Peyer's patch (tissue), 4 donors: ENCODE measurements at regions not wholly inside any gene's neighbourhood (a gene's known extent, or its start where the extent isn't known, plus 50 kb on each side); places are given as distances from the start of the nearest gene placed in this dataset.

Source experiments
- DNase-seq, 3 donors: peaks; one replicate each; pipeline ENCODE4 v3.0.0-alpha.2; 2017 to 2019
- H3K27ac ChIP-seq, 4 donors: fragments of 200-600 bp; sonication (generic); one replicate each; pipeline ENCODE4 v1.5.1; 2016 to 2019
- H3K27me3 ChIP-seq, 2 donors: fragments of 200-600 bp; sonication (generic); one replicate each; pipeline ENCODE4 v1.5.1; 2019
- H3K36me3 ChIP-seq, 3 donors: fragments of 200-600 bp; sonication (generic); one replicate each; pipeline ENCODE4 v1.5.1; 2016 to 2019
- H3K4me1 ChIP-seq, 4 donors: fragments of 200-600 bp; sonication (generic); one replicate each; pipeline ENCODE4 v1.5.1; 2016 to 2019
- H3K4me3 ChIP-seq, 4 donors: fragments of 200-600 bp; sonication (generic); 1 replicate in 3 of 4; 2 replicates in 1 of 4; pipeline ENCODE4 v1.5.1; 2016 to 2019; ENCODE audit warnings: mild to moderate bottlenecking in 1 of 4
- H3K9me3 ChIP-seq, 4 donors: fragments of 200-600 bp; sonication (generic); one replicate each; pipeline ENCODE4 v1.5.1; 2016 to 2019; ENCODE audit warnings: mild to moderate bottlenecking in 1 of 4
- POLR2A ChIP-seq, 2 donors: fragments of 450-650 bp; IDR thresholded peaks; one replicate each; pipeline ENCODE4 v1.5.1; 2017; ENCODE audit warnings: antibody characterized with exemption in 2 of 2, mild to moderate bottlenecking in 2 of 2, moderate library complexity in 2 of 2
- TF ChIP-seq, protein P1 (sequence below), 6 experiments: fragments of 450-650 bp in 4 of 6; fragments of 200-600 bp in 2 of 6; sonication (generic) in 1 of 6; IDR thresholded peaks; one replicate each; pipeline ENCODE4 v1.5.1; 2017 to 2019; ENCODE audit warnings: antibody characterized with exemption in 6 of 6, mild to moderate bottlenecking in 3 of 6, moderate library complexity in 1 of 6

DNA sequence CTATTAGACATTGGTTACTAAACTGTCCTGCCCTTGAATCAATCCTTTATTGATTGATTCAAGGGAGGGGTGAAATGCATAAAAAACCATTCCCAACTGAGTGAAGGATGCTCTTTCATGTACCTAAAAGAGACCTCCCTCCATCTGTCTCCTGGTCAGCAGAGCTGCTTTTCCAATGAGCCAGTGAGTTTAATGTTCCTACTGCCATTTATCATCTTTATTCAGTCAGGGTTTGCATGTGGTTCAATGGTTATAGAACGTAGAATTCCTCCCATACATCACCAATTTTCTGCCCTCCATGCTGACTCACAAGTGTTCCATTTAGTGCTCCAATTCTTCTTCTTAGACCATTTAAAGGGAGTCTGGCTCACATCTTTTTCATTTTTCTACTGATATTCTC, 199.1 kb upstream of the PCSK5 start:
- Histone ChIP-seq H3K4me3 (no peak overlapping the region), H3K27ac (no peak overlapping the region), H3K36me3 (no peaks in the 10 kb centered on the region), H3K27me3 (no peaks in the 10 kb centered on the region), H3K9me3 (no peaks in the 10 kb centered on the region), H3K4me1 (no peaks in the 10 kb centered on the region)
- no peak for DNase-seq
- no peak for TF ChIP-seq POLR2A (IDR thresholded peaks at IDR 0.05)
- TF ChIP-seq, protein P1, sequence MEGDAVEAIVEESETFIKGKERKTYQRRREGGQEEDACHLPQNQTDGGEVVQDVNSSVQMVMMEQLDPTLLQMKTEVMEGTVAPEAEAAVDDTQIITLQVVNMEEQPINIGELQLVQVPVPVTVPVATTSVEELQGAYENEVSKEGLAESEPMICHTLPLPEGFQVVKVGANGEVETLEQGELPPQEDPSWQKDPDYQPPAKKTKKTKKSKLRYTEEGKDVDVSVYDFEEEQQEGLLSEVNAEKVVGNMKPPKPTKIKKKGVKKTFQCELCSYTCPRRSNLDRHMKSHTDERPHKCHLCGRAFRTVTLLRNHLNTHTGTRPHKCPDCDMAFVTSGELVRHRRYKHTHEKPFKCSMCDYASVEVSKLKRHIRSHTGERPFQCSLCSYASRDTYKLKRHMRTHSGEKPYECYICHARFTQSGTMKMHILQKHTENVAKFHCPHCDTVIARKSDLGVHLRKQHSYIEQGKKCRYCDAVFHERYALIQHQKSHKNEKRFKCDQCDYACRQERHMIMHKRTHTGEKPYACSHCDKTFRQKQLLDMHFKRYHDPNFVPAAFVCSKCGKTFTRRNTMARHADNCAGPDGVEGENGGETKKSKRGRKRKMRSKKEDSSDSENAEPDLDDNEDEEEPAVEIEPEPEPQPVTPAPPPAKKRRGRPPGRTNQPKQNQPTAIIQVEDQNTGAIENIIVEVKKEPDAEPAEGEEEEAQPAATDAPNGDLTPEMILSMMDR (IDR thresholded peaks at IDR 0.05), result no peak

DNA sequence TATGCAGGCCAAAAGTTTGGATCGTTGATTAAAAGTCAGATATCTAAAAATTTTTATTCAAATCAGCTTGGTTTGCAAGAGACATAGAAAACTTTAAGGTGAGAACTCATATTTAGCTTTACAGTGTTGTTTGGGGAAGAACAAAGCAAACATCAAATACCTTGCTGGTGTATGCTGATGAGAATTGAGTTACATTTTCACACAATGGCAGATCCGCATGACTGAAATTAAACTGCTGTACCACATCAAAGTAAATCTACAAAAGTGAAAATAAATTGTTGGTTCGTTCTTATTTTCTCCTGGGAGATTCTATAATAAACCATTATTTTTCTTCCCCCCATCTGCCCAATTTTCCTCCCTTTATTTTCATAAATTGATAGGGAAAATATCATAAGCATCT, 198.2 kb upstream of the PCSK5 start:
- H3K27me3 ChIP-seq, result no peaks in the 10 kb centered on the region
- H3K4me3 ChIP-seq, result no peak overlapping the region
- H3K9me3 ChIP-seq, result no peaks in the 10 kb centered on the region
- DNase-seq, result no peak
- no peak overlapping the region for H3K27ac ChIP-seq
- no peaks in the 10 kb centered on the region for H3K4me1 ChIP-seq
- H3K36me3 ChIP-seq, result no peaks in the 10 kb centered on the region
- TF ChIP-seq, protein P1 (IDR thresholded peaks at IDR 0.05), result no peak
- TF ChIP-seq POLR2A (IDR thresholded peaks at IDR 0.05), result no peak

DNA sequence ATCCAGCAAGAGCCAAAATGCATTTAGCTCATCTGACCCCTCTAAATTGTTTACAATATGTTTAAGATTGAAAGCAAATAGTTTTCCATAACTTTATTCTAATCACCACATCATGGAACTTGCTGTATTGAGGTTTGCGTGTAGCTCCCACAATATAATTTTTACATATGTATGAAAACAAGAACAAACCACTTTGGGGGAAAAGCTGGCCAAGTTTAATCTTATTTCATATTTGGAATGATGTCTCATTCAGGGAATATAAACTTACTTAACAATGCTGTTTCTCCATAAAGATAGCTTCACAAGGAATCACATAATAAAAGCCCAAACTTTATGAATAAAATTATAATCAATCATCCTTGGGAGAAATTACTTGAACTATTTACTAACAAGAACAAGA, 194.6 kb upstream of the PCSK5 start:
- TF ChIP-seq, protein P1 (IDR thresholded peaks at IDR 0.05), result no peak
- TF ChIP-seq POLR2A (IDR thresholded peaks at IDR 0.05), result no peak
- Histone ChIP-seq H3K27ac (no peak overlapping the region), H3K9me3 (no peaks in the 10 kb centered on the region), H3K4me1 (no peaks in the 10 kb centered on the region), H3K27me3 (no peaks in the 10 kb centered on the region), H3K36me3 (no peaks in the 10 kb centered on the region), H3K4me3 (no peak overlapping the region)
- DNase-seq, result no peak

DNA sequence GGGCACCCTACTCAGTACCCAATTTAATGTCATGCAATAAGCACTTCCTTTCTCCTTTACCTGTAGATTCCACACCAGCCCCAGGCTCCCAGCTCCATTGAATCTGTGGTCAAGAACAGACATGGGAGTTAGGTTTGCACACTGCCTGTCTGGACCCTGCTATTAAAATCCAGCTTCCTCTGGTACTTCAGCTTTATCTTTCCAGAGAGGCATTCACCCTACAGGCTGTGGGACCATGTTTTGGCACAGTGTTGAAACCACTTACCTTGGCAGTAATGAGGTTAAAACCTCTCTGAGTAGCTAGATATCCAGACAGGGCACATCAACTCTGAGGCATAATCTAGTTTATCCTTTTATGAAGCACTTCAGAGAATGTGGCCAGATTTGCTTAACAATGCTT, 191.5 kb upstream of the PCSK5 start:
- Histone ChIP-seq H3K36me3 (no peaks in the 10 kb centered on the region), H3K4me1 (no peaks in the 10 kb centered on the region), H3K4me3 (no peak overlapping the region), H3K27ac (no peak overlapping the region), H3K27me3 (no peaks in the 10 kb centered on the region), H3K9me3 (no peaks in the 10 kb centered on the region)
- DNase-seq, result no peak
- TF ChIP-seq POLR2A (IDR thresholded peaks at IDR 0.05), result no peak
- TF ChIP-seq, protein P1 (IDR thresholded peaks at IDR 0.05), result no peak

DNA sequence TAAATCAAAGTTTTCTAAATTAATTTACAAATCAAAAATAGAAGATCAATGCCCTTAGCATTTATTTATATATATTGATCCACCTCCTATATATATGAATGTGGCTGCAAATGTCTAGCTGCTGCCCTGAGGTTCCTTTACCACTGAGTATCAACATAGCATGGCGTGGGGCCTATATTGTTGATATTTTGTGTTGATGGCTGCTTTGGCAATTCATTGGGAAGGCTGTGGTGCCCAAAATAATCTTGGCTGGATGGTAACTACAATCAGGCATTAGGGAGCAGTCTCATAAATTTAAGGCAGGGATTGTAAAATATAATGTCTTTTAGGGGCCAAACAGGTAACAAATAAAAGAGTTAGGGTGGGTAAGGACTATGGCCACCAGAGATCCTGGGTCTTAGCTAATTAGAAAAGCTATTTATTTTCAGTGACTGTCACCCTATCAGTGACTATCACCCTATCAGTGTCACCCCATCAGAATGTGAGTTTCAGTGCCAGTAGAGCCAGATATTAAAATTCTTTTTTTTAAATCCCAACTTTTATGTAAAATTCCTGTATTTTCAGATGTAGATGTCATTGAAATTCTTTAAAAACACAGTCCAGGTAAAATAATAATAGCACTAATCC, 190.7 kb upstream of the PCSK5 start:
- no peaks in the 10 kb centered on the region for H3K27me3 ChIP-seq
- DNase-seq, result no peak
- H3K4me3 ChIP-seq, result no peak overlapping the region
- no peaks in the 10 kb centered on the region for H3K9me3 ChIP-seq
- no peaks in the 10 kb centered on the region for H3K4me1 ChIP-seq
- H3K27ac ChIP-seq, result no peak overlapping the region
- no peaks in the 10 kb centered on the region for H3K36me3 ChIP-seq
- TF ChIP-seq, protein P1 (IDR thresholded peaks at IDR 0.05), result no peak
- TF ChIP-seq POLR2A (IDR thresholded peaks at IDR 0.05), result no peak

DNA sequence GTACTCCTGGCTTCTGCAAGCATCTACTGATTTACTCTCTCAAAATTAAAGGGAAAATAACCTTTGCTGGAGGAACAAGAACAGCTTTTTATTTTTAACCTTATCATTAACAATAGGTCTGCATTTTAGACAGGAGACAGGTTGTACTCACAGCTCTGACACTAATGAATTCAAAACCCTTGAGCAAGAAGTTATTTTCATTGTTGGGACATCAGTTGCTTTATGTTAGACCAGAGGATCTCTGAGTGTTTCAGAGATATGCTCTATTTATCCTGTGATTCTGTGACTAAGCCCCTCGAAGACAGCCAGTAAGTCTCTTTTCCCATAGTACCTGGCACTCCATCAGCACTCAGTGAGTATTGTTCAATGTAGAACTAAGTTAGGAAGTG, 190.2 kb upstream of the PCSK5 start:
- no peaks in the 10 kb centered on the region for H3K27me3 ChIP-seq
- no peaks in the 10 kb centered on the region for H3K9me3 ChIP-seq
- no peaks in the 10 kb centered on the region for H3K4me1 ChIP-seq
- TF ChIP-seq POLR2A (IDR thresholded peaks at IDR 0.05), result no peak
- TF ChIP-seq, protein P1 (IDR thresholded peaks at IDR 0.05), result no peak
- DNase-seq, result no peak
- H3K4me3 ChIP-seq, result no peak overlapping the region
- H3K27ac ChIP-seq, result no peak overlapping the region
- H3K36me3 ChIP-seq, result no peaks in the 10 kb centered on the region
